Skin of body (tissue), 1 donor: ENCODE measurements at regions not wholly inside any gene's neighbourhood (a gene's known extent, or its start where the extent isn't known, plus 50 kb on each side); places are given as distances from the start of the nearest gene placed in this dataset.

Experiments
- DNase-seq: peaks from one replicate; lab custom pipeline; 2025; lab: John Stamatoyannopoulos, UW

DNA sequence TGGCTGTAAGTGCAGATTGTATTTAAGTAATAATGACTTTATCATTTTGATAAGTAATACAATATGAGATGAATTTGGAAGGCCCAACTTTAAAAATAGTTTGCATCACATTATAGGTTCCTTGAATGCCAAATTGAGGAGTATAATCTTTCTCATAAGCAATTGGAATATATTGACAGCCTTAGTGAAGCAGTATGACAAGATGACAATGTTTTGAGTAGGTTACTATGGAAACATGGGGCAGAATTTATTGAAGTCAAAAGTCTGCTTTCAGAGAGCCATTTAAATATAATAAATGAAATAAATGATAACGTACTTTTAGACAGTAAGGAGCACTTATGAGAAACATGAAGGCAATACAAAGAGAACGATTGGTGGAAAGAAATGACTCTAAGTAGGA lies 776.4 kb downstream of the TECRL start:
- DNase-seq: no peak

- DNase-seq: no peak
Measured at GRCh38 chr4:63620271-63620670, 789.0 kb downstream of the TECRL start.

DNA sequence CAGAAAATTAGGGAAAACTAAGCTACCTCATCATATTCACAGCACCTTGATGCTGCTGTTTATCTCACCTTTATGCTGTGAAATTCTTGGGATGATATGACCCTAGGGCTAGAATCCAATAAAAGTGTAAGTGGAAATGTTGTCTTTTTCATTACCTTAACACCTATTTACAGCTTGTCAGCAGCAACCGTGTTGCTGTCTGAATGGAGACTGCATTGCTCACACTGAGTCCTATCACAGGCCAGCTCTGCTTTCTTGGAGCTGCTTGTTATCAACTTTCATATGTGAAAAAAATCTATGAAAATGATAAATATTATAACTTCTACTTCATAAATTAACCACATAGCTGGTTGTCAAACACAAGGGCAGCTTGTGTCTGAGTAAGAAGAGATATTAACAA lies 789.5 kb downstream of the TECRL start:
- DNase-seq: no peak

DNA sequence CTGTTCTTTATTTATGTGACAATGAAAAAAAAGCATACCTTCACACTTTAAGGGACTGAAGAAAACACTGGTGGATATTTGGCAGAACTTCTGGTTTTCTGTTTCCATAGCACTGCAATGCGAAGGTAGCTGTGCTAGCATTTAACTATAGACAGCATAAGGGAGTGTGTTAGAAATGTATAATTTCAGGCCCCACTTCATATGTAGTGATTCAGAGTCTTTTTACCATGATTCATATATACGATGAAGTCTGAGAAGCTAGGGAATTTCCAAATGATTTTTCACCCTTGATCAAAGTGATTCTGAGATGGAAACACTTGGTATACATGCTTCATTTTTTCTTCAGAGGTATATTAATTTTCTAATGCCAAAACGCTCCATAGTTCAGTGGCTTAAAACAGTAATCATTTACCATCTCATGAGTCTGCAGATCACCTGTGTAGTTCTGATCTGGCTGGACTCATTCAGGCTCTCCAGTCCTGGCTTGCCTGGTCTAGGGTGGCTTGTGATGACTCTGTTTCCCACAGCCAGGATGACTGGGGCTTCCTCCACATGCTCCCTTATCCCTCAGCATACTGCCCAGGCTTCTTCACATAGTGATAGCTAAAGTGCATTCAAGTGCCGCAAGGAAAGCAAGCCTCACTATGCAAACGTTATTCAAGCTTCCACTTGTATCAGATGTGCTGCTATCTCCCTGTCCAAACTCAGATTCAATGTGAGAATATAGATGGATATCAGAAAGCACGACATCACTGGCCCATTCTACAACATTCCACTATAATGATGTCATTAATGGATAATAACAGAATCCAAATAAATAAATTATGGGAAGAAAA lies 790.1 kb downstream of the TECRL start:
- no peak for DNase-seq

GRCh38 chr4:63607169-63607872 lies 801.9 kb downstream of the TECRL start:
- DNase-seq: no peak

- DNase-seq: no peak
Measured at GRCh38 chr4:63589796-63590195, 819.5 kb downstream of the TECRL start.

DNA sequence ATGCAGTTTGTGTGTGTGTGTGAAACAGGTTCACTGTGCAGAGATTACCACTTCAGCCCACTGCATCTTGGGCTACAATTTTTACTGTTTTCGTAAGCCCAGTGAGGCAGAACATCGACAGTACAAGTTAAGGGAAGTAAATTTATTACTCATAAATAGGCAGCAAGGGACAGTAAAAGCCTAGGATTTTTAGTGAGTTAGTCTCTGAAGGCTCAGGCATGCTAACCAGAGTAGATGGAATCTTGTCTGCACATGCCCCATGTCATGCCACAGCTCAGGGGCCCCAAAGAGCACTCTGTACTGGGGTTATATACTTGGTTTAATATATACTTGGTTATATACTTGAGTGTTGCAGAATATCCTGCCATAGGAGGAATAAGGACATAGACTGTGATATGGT lies 825.7 kb downstream of the TECRL start:
- no peak for DNase-seq

GRCh38 chr4:63583007-63583406 lies 826.2 kb downstream of the TECRL start:
- DNase-seq: no peak

DNA sequence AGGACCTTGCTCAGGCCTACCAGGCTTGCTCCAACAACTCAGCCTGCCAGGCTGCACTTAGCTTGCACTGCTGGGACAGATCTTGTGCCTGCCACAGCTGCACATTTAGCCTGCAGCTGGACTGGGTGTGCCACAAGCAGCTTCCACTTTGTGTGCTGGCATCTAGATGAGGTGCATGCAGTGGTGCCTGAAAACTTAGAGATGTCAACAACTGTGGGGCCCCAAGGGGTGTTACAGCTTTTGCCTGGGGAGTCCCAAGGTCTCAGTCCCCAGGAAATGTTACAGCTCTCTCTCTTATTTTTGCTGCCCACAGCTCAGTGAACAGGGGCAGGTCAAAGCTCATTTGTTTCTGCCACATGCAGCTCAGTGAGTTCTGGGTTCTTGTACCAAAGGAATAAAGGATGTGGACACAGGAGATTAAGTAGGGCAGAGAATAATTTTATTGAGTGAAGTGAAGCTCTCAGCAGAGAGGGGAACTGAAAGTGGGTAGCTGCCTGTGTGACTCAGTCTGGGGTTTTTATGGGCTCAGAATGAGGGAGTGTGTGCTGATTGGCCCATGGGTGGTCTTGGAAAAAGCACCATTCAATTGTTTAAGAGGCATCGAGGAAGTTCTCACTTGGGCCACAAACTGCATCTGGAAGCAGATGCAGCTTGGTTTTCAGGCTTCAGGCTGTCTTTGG lies 828.3 kb downstream of the TECRL start:
- no peak for DNase-seq

DNA sequence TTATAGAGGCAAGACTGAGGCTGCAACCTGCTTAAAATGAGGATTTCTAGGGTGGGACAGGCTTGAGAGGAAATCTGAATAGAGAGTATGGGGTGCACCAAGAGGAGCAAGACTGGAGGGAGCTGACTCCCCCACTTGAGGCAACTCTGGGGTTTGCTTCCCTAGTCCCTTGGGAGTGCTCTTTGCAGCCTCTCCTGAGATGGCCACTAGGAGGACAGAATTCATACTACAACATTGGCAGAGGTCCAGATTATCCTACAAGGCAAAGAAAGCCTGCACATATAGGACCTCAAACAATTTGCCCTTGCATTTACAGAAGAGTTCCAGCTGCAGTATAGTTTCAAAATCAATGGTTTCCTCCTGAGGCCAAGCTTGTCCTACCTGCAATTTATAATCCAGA lies 830.9 kb downstream of the TECRL start:
- DNase-seq: no peak

DNA sequence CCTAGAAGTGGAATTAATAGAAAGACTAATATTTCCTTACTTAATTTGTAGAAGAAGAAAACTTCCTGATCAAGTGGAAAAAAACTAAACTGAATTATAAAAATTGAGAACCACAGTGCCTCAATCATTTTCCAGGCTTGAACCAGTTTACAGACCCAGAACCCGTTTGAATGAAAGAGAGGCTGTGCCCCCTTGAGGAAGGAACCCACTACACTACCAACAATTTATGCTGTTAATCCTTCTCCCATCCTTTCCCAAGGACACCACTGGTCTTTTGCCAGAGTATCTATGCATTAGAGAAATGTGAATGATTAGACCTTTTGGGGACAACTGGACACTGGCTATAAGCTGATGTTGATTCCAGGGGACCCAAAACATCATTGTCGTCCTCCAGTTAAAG lies 842.6 kb downstream of the TECRL start:
- DNase-seq: no peak

DNA sequence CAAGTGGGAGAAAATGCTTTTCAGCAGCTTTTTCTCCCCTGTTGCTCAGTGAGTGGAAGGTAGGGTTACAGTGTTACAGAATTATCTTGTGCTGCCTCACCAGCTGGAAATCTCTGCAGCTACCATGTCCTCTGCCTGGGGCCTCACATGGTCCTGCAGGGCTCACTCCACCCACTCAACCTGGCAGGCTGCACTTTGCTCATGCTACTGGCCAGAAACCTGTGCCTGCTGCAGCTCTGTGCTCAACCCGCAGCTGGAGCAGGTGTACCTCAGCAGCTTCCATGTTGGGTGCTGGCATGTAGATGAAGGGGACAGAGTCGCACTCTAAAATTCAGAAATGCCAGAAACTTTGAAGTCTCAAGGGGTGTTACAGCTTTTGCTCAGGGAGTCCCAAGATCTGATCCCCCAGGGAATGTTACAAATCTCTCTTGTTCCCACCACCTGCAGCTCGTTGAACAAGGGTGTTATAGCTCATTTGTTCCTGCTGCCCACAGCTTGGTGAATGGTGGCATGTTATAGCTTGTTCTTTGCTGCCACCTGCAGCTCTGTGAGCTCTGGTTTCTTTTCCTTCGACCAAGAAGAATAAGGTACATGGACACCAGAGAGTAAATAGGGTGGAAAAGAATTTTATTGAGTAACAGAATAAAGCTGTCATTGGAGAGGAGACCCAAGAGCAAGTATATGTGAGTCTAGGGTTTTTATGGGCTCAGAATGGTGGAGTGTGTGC lies 845.8 kb downstream of the TECRL start:
- DNase-seq: no peak

GRCh38 chr4:63558709-63559108 lies 850.5 kb downstream of the TECRL start:
- DNase-seq: no peak

GRCh38 chr4:63556332-63556731 lies 852.9 kb downstream of the TECRL start:
- no peak for DNase-seq

GRCh38 chr4:63553123-63553522 lies 856.1 kb downstream of the TECRL start:
- no peak for DNase-seq

- DNase-seq: no peak
Measured at GRCh38 chr4:63541828-63542227, 867.4 kb downstream of the TECRL start.

DNA sequence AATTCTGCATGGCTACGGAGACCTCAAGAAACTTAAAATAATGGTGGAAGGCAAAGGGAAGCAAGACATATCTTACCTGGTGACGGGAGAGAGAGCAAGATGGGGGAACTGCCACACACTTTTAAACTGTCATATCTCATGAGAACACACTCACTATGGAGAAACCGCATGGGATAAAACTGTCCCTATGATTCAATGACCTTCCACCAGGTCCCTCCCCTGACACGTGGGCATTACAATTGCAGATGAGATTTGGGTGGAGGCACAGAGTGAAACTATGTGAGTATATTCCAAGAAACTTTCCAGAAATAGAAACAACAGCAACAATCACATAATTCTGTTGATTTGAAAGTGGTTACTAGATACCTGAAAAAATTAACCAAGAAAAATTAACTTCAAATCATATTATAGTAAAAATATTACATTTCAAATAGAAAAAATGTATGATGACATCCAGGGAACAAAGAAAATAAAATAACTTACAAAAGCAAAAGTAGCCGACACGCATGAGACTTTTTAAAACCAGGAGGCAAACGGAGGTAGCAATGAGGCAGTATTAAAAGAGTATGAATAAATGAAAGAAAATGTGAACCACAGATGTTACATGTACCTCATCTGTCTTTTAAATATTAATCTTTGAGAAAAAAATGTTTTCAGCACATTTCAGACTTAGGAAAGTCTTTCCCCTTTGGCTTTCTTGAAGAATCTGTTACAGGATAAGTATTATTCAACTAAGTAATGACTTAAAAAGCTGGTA lies 879.5 kb downstream of the TECRL start:
- DNase-seq: no peak

DNA sequence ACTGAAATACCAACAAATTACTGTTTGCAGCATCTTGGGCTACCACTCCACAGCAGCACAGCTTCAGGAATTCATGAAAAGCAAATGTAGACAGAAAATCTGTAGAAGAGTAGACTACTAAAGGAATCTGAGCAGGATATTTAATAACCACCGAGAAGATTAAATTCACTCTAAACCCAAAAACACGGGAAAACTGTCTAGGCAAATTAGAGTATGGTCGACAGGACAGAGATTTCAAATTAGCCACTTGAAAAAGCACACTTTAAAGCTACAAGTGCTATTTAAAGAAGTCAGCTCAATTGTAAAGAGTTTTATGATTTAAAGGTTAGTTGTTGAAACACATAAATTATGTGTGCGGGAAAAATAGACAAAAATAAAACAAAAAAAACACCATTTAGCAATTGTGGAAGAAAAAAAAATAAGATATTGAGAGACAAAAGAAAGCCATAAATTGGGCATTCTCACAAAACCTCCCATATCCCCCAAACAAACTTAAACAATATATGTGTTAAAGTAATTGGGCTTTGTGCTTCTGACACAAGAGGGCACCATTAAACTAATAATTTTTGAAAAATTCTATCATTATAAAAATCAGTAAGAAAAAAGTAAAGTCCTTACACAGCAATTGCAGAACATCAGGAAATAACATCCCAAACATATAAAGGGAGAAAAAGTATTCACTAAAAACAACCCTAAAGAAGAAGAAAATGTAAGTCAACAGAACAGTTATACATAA lies 880.8 kb downstream of the TECRL start:
- no peak for DNase-seq

- no peak for DNase-seq
Measured at GRCh38 chr4:63526251-63526650, 883.0 kb downstream of the TECRL start.

- DNase-seq: no peak
Measured at GRCh38 chr4:63524764-63525163, 884.5 kb downstream of the TECRL start.
